ENCODE measurements at regions not wholly inside any gene's neighbourhood (a gene's known extent, or its start where the extent isn't known, plus 50 kb on each side); places are given as distances from the start of the nearest gene placed in this dataset.

- Histone ChIP-seq H3K4me3 (replicated peaks; ENCODE audit: insufficient read depth, low read length) (no peak overlapping the region), H3K27me3 (ENCODE audit: insufficient read depth, poor library complexity, severe bottlenecking) (peaks cover 5% of the 10 kb centered on the region), H3K27ac (replicated peaks) (no peak overlapping the region)
- no peak for DNase-seq (ENCODE audit: low read depth in 1 of 2, low spot score in 1 of 2)
- TF ChIP-seq CTCF (IDR thresholded peaks at IDR 0.05; ENCODE audit: insufficient read depth, low read length) (no peak), GABPA (IDR thresholded peaks at IDR 0.05; ENCODE audit: low read depth) (no peak), REST (IDR thresholded peaks at IDR 0.05; ENCODE audit: insufficient replicate concordance, low read depth) (no peak), POLR2AphosphoS5 (IDR thresholded peaks at IDR 0.05; ENCODE audit: low read depth) (no peak), SPI1 (IDR thresholded peaks at IDR 0.05; ENCODE audit: borderline replicate concordance, low read depth) (no peak)
These were observed 178.8 kb upstream of the FRMD6 start for GRCh38 chr14:51472881-51473280.

- Histone ChIP-seq H3K27ac (replicated peaks) (no peak overlapping the region), H3K4me3 (replicated peaks; ENCODE audit: insufficient read depth, low read length) (no peak overlapping the region), H3K27me3 (ENCODE audit: insufficient read depth, poor library complexity, severe bottlenecking) (peaks cover 5% of the 10 kb centered on the region)
- TF ChIP-seq REST (IDR thresholded peaks at IDR 0.05; ENCODE audit: insufficient replicate concordance, low read depth), result no peak
- no peak for TF ChIP-seq GABPA (IDR thresholded peaks at IDR 0.05; ENCODE audit: low read depth)
- no peak for DNase-seq (ENCODE audit: low read depth in 1 of 2, low spot score in 1 of 2)
These were observed 178.4 kb upstream of the FRMD6 start for GRCh38 chr14:51473351-51473750.

- Histone ChIP-seq H3K27me3 (ENCODE audit: insufficient read depth, poor library complexity, severe bottlenecking) (peaks cover 5% of the 10 kb centered on the region), H3K27ac (replicated peaks) (no peak overlapping the region), H3K4me3 (replicated peaks; ENCODE audit: insufficient read depth, low read length) (no peak overlapping the region)
- TF ChIP-seq CTCF (IDR thresholded peaks at IDR 0.05; ENCODE audit: insufficient read depth, low read length) (no peak), SPI1 (IDR thresholded peaks at IDR 0.05; ENCODE audit: borderline replicate concordance, low read depth) (no peak), GABPA (IDR thresholded peaks at IDR 0.05; ENCODE audit: low read depth) (no peak), POLR2AphosphoS5 (IDR thresholded peaks at IDR 0.05; ENCODE audit: low read depth) (no peak), REST (IDR thresholded peaks at IDR 0.05; ENCODE audit: insufficient replicate concordance, low read depth) (no peak)
- no peak for DNase-seq (ENCODE audit: low read depth in 1 of 2, low spot score in 1 of 2)
These were observed 177.7 kb upstream of the FRMD6 start for GRCh38 chr14:51473808-51474565.
